K562 (cell line): ENCODE measurements at regions not wholly inside any gene's neighbourhood (a gene's known extent, or its start where the extent isn't known, plus 50 kb on each side); places are given as distances from the start of the nearest gene placed in this dataset.

ENCODE experiments used
- ATAC-seq: fragments of 200-7000 bp; cut with Tn5 transposase; 3 replicates; pipeline ENCODE4 v1.9.1; 2020; ENCODE audit warnings: moderate library complexity
- BruUV-seq: library from RNA; stranded (reverse); fragments of 400-500 nt; replicated peaks from 2 replicates; lab custom pipeline; 2021; lab: Mats Ljungman, UMichigan
- CTCF ChIA-PET: fragments of 300-600 bp; formaldehyde crosslinking; extraction: SDS; loops from one replicate; lab custom pipeline; 2021; ENCODE audit warnings: low intra/inter-chr PET ratio; lab: Yijun Ruan, JAX
- POLR2A ChIA-PET: fragments of 300-600, 350-650 bp; sonication (Branson Sonifier 250); formaldehyde crosslinking; extraction: SDS; loops from one replicate; lab custom pipeline; 2021; ENCODE audit warnings: antibody characterized with exemption, inconsistent platforms; lab: Yijun Ruan, JAX
- DNase-seq, 4 experiments: peaks; one replicate each; pipeline versions ENCODE4 v3.0.0 to v3.0.0-alpha.2; 2011 to 2018; ENCODE audit warnings: low spot score in 3 of 4, mixed read lengths in 3 of 4; ENCODE audit errors: extremely low read depth in 1 of 4
- FAIRE-seq: peaks from 2 replicates; lab custom pipeline; 2011; peaks lifted over from hg19 to GRCh38; lab: Jason Lieb, UNC
- H2AFZ ChIP-seq: 2 replicates; pipeline ENCODE4 v1.6.0; 2011; ENCODE audit warnings: low read depth, low read length, control low read depth, inconsistent platforms
- H3K27ac ChIP-seq: fragments of 200-600 bp; 3 replicates; pipeline ENCODE4 v1.8.0; 2011; ENCODE audit warnings: low read depth, mild to moderate bottlenecking, control low read depth, inconsistent platforms, low read length, moderate library complexity, mixed read lengths; ENCODE audit errors: extremely low read depth
- H3K27me3 ChIP-seq, 2 experiments: fragments of 300-600 bp in 1 of 2; 2 replicates in 1 of 2; 3 replicates in 1 of 2; pipeline versions ENCODE4 v1.6.0 to v1.8.0; 2011; ENCODE audit warnings: inconsistent platforms in 2 of 2, low read length in 2 of 2, mild to moderate bottlenecking in 1 of 2, mixed read lengths in 1 of 2, moderate library complexity in 1 of 2; ENCODE audit not compliant: control insufficient read depth in 2 of 2, insufficient read depth in 2 of 2
- H3K36me3 ChIP-seq: fragments of 300-600 bp; 3 replicates; pipeline ENCODE4 v1.8.0; 2011; ENCODE audit warnings: mild to moderate bottlenecking, low read length, inconsistent platforms; ENCODE audit not compliant: control insufficient read depth, insufficient read depth
- H3K4me1 ChIP-seq, 2 experiments: fragments of 200-600 bp in 1 of 2; replicated peaks in 1 of 2; 2 replicates in 1 of 2; 3 replicates in 1 of 2; pipeline versions ENCODE4 v1.5.1 to v1.8.0; 2011; ENCODE audit warnings: inconsistent platforms in 2 of 2, low read length in 2 of 2, mild to moderate bottlenecking in 1 of 2, mixed read lengths in 1 of 2, moderate library complexity in 1 of 2; ENCODE audit not compliant: control insufficient read depth in 2 of 2, insufficient read depth in 2 of 2
- H3K4me2 ChIP-seq: 2 replicates; pipeline ENCODE4 v1.6.1; 2011; ENCODE audit warnings: low read length, control low read depth, inconsistent platforms, mixed read lengths; ENCODE audit not compliant: insufficient read depth
- H3K4me3 ChIP-seq: fragments of 200-600 bp; sonication (generic), shearing (Covaris generic); 2 replicates; pipeline ENCODE4 v1.5.1; 2016; ENCODE audit warnings: control low read depth, inconsistent platforms
- H3K79me2 ChIP-seq: fragments of 200-600 bp; 3 replicates; pipeline ENCODE4 v1.8.0; 2011; ENCODE audit warnings: low read length, inconsistent platforms; ENCODE audit not compliant: control insufficient read depth, insufficient read depth
- H3K9ac ChIP-seq, 2 experiments: 2 replicates each; pipeline versions ENCODE4 v1.6.0 to v1.6.1; 2011; ENCODE audit warnings: low read depth in 2 of 2, low read length in 2 of 2, control low read depth in 1 of 2, inconsistent platforms in 1 of 2, mild to moderate bottlenecking in 1 of 2, mixed read lengths in 1 of 2; ENCODE audit not compliant: insufficient read depth in 1 of 2
- H3K9me1 ChIP-seq: one replicate; pipeline ENCODE4 v1.6.0; 2011; ENCODE audit warnings: inconsistent platforms, mild to moderate bottlenecking, low read length, moderate library complexity; ENCODE audit not compliant: control insufficient read depth, insufficient read depth
- H3K9me3 ChIP-seq: replicated peaks from 2 replicates; pipeline ENCODE4 v1.5.1; 2011; ENCODE audit warnings: low read depth, low read length, inconsistent platforms; ENCODE audit not compliant: control insufficient read depth, insufficient read depth
- H4K20me1 ChIP-seq: replicated peaks from 2 replicates; pipeline ENCODE4 v1.6.1; 2011; ENCODE audit warnings: low read length, inconsistent platforms, mixed read lengths; ENCODE audit not compliant: control insufficient read depth, insufficient read depth
- CC2D1A ChIP-seq: fragments of 450-650 bp; IDR thresholded peaks from 2 replicates; pipeline ENCODE4 v1.6.1; 2017; ENCODE audit warnings: mild to moderate bottlenecking
- CHD4 ChIP-seq: fragments of 200-600 bp; sonication (generic); IDR thresholded peaks from 3 replicates; pipeline ENCODE4 v1.6.1; 2012; ENCODE audit warnings: low read depth, mild to moderate bottlenecking, mixed read lengths, low read length, inconsistent platforms; ENCODE audit not compliant: insufficient read depth, insufficient replicate concordance, poor library complexity, severe bottlenecking
- ETS2 ChIP-seq: IDR thresholded peaks from 2 replicates; pipeline ENCODE4 v1.6.1; 2016; ENCODE audit warnings: borderline replicate concordance, missing genetic modification characterization, mild to moderate bottlenecking, moderate library complexity, missing compliant biosample characterization; ENCODE audit not compliant: poor library complexity, severe bottlenecking
- HDAC8 ChIP-seq: fragments of 450-650 bp; IDR thresholded peaks from 2 replicates; pipeline ENCODE4 v1.6.1; 2016; ENCODE audit warnings: mild to moderate bottlenecking, missing genetic modification characterization, moderate library complexity, missing compliant biosample characterization
- HNRNPL ChIP-seq: fragments of 200-400 bp; formaldehyde crosslinking; IDR thresholded peaks from 2 replicates; pipeline ENCODE4 v1.6.1; 2017; ENCODE audit warnings: low read depth, mild to moderate bottlenecking, low read length
- IFI16 ChIP-seq: fragments of 250-450 bp; sonication (Bioruptor Pico); IDR thresholded peaks from 2 replicates; pipeline ENCODE4 v2.1.2; 2022; ENCODE audit warnings: mild to moderate bottlenecking, inconsistent platforms
- KDM4B ChIP-seq, 2 experiments: fragments of 450-650 bp in 1 of 2; sonication (generic) in 1 of 2; IDR thresholded peaks; 2 replicates each; pipeline ENCODE4 v1.6.1; 2016 to 2017; ENCODE audit warnings: borderline replicate concordance in 2 of 2, antibody characterized with exemption in 1 of 2, low read depth in 1 of 2, mild to moderate bottlenecking in 1 of 2
- MEF2D ChIP-seq: conservative IDR thresholded peaks from 2 replicates; pipeline ENCODE4 v1.6.1; 2016; ENCODE audit warnings: low read depth, missing genetic modification characterization, missing compliant biosample characterization
- RUNX1 ChIP-seq: sonication (generic); IDR thresholded peaks from 2 replicates; pipeline ENCODE4 v1.6.1; 2016; ENCODE audit warnings: antibody characterized with exemption, low read depth
- SPI1 ChIP-seq: IDR thresholded peaks from 2 replicates; pipeline ENCODE4 v1.6.1; 2011; ENCODE audit warnings: low read depth, low read length, control low read depth, borderline replicate concordance
- ZNF12 ChIP-seq: sonication (generic); formaldehyde crosslinking; IDR thresholded peaks from 2 replicates; pipeline ENCODE4 v1.4.0; 2020; ENCODE audit warnings: mild to moderate bottlenecking, missing genetic modification reagents
- ZNF23 ChIP-seq: fragments of 250-450 bp; sonication (Bioruptor Pico); IDR thresholded peaks from 2 replicates; pipeline ENCODE4 v1.4.0; 2020; ENCODE audit warnings: mild to moderate bottlenecking
- ZNF766 ChIP-seq: fragments of 200-800 bp; sonication (Bioruptor generic); conservative IDR thresholded peaks from 2 replicates; pipeline ENCODE4 v1.6.1; 2016; ENCODE audit warnings: missing genetic modification characterization, missing compliant biosample characterization
- ZNF79 ChIP-seq: fragments of 250-450 bp; sonication (Bioruptor Pico); IDR thresholded peaks from 2 replicates; pipeline ENCODE4 v1.4.0; 2020; ENCODE audit warnings: low read depth, mild to moderate bottlenecking, moderate library complexity
- ZNF830 ChIP-seq: fragments of 250-450 bp; sonication (Bioruptor Pico); IDR thresholded peaks from 2 replicates; pipeline ENCODE4 v1.5.0; 2021; ENCODE audit warnings: mild to moderate bottlenecking
- WGBS: fragments of 100-300 bp; shearing (Covaris generic); methylation state at CpG from one replicate; pipeline ENCODE4 v1.1.6; 2016; ENCODE audit warnings: low coverage, mixed read lengths; ENCODE audit not compliant: insufficient coverage; ENCODE audit errors: missing lambda C conversion rate; 5-methylcytosine and 5-hydroxymethylcytosine counted together
- in situ Hi-C: fragments of 300-500 bp; cut with MboI; formaldehyde crosslinking; loops from 4 replicates; pipeline ENCODE4 v1.15.0; 2018; ENCODE audit warnings: inconsistent platforms, mixed read lengths
- intact Hi-C: fragments of 100-400 bp; cut with micrococcal nuclease; formaldehyde crosslinking; loops from 2 replicates; pipeline ENCODE4 v1.14.2; 2022

- POLR2A ChIA-PET = no interaction called here
- Histone ChIP-seq H3K27ac (no peak overlapping the region), H3K36me3 (no peaks in the 10 kb centered on the region), H3K9me1 (no peaks in the 10 kb centered on the region), H3K27me3 (no peaks in the 10 kb centered on the region), H3K4me2 (no peak overlapping the region), H3K4me1 (no peaks in the 10 kb centered on the region), H3K9me3 (no peaks in the 10 kb centered on the region), H4K20me1 (no peaks in the 10 kb centered on the region), H3K9ac (no peak overlapping the region), H3K79me2 (no peaks in the 10 kb centered on the region), H3K4me3 (no peak overlapping the region), H2AFZ (no peak overlapping the region)
- no peak for DNase-seq
- BruUV-seq = no TSS peak
- intact Hi-C loops (no loop called here), in situ Hi-C loops (no loop called here)
- CTCF ChIA-PET = no interaction called here
- no peak for ATAC-seq
- no peak for TF ChIP-seq ZNF12 (CRISPR knock-in tag)
- TF ChIP-seq HDAC8 = no peak
- TF ChIP-seq ZNF23 (CRISPR knock-in tag) = no peak
- under 1% methylated on average over 9 of the region's 9 CpGs for WGBS
- FAIRE-seq = no peak
These were observed 587.6 kb downstream of the DHX35 start for GRCh38 chr20:39549733-39550132.

- Histone ChIP-seq H3K79me2 (no peaks in the 10 kb centered on the region), H3K9me3 (no peaks in the 10 kb centered on the region), H4K20me1 (no peaks in the 10 kb centered on the region), H3K9me1 (no peaks in the 10 kb centered on the region), H2AFZ (no peak overlapping the region), H3K9ac (no peak overlapping the region), H3K27me3 (no peaks in the 10 kb centered on the region), H3K4me1 (no peaks in the 10 kb centered on the region), H3K4me3 (no peak overlapping the region), H3K36me3 (no peaks in the 10 kb centered on the region), H3K4me2 (no peak overlapping the region), H3K27ac (no peak overlapping the region)
- FAIRE-seq (no peak), ATAC-seq (no peak), DNase-seq (no peak)
- in situ Hi-C loops = no loop called here
- BruUV-seq = no TSS peak
- POLR2A ChIA-PET = no interaction called here
- intact Hi-C loops = no loop called here
- WGBS = 0% methylated on average over 6 of the region's 6 CpGs
- CTCF ChIA-PET = no interaction called here
- TF ChIP-seq ZNF766 (CRISPR knock-in tag) = no peak
- no peak for TF ChIP-seq CHD4
- TF ChIP-seq ZNF830 (CRISPR knock-in tag) = no peak
- no peak for TF ChIP-seq CC2D1A
- no peak for TF ChIP-seq MEF2D (tag)
- TF ChIP-seq HNRNPL = no peak
- no peak for TF ChIP-seq SPI1
- no peak for TF ChIP-seq RUNX1
- no peak for TF ChIP-seq ZNF79 (CRISPR knock-in tag)
- no peak for TF ChIP-seq IFI16
- TF ChIP-seq ETS2 (tag) = no peak
- TF ChIP-seq KDM4B (IDR thresholded peaks at IDR 0.05; ENCODE audit: borderline replicate concordance in 2 of 2, low read depth in 1 of 2) = no peak
These were observed 585.6 kb downstream of the DHX35 start for GRCh38 chr20:39547546-39548408.
